Parathyroid adenoma (tissue), 2 donors: ENCODE measurements at regions not wholly inside any gene's neighbourhood (a gene's known extent, or its start where the extent isn't known, plus 50 kb on each side); places are given as distances from the start of the nearest gene placed in this dataset.
"Not testable (repeated sequence)": the region's sequence is repeated elsewhere in the genome, so short reads cannot be mapped to it uniquely, and the experiment has no call there.

ENCODE experiments used
- H2AFZ ChIP-seq: fragments of 300-600 bp; sonication (generic); one replicate; pipeline ENCODE4 v1.7.0; 2017; ENCODE audit warnings: antibody characterized with exemption, mild to moderate bottlenecking
- H3K27ac ChIP-seq: fragments of 300-600 bp; sonication (generic); one replicate; pipeline ENCODE4 v1.7.0; 2017
- H3K27me3 ChIP-seq: fragments of 300-600 bp; sonication (generic); one replicate; pipeline ENCODE4 v1.7.0; 2017; ENCODE audit warnings: low read length; ENCODE audit not compliant: control insufficient read depth, insufficient read depth
- H3K36me3 ChIP-seq: fragments of 300-600 bp; sonication (generic); one replicate; pipeline ENCODE4 v1.7.0; 2017; ENCODE audit warnings: low read length; ENCODE audit not compliant: control insufficient read depth, insufficient read depth
- H3K4me1 ChIP-seq: fragments of 300-600 bp; sonication (generic); one replicate; pipeline ENCODE4 v1.7.0; 2017; ENCODE audit warnings: control low read depth
- H3K4me2 ChIP-seq: fragments of 300-600 bp; sonication (generic); one replicate; pipeline ENCODE4 v1.7.0; 2017; ENCODE audit warnings: low read length
- H3K4me3 ChIP-seq: fragments of 300-600 bp; sonication (generic); one replicate; pipeline ENCODE4 v1.7.0; 2017; ENCODE audit warnings: low read depth, low read length
- H3K79me2 ChIP-seq: fragments of 300-600 bp; sonication (generic); one replicate; pipeline ENCODE4 v1.7.0; 2017; ENCODE audit warnings: control low read depth
- H3K9ac ChIP-seq: fragments of 300-600 bp; sonication (generic); one replicate; pipeline ENCODE4 v1.7.0; 2017; ENCODE audit warnings: mild to moderate bottlenecking
- H3K9me3 ChIP-seq: fragments of 300-600 bp; sonication (generic); one replicate; pipeline ENCODE4 v1.7.0; 2017; ENCODE audit warnings: low read length; ENCODE audit not compliant: control insufficient read depth
- donor health status: primary hyperparathyroidism.

DNA sequence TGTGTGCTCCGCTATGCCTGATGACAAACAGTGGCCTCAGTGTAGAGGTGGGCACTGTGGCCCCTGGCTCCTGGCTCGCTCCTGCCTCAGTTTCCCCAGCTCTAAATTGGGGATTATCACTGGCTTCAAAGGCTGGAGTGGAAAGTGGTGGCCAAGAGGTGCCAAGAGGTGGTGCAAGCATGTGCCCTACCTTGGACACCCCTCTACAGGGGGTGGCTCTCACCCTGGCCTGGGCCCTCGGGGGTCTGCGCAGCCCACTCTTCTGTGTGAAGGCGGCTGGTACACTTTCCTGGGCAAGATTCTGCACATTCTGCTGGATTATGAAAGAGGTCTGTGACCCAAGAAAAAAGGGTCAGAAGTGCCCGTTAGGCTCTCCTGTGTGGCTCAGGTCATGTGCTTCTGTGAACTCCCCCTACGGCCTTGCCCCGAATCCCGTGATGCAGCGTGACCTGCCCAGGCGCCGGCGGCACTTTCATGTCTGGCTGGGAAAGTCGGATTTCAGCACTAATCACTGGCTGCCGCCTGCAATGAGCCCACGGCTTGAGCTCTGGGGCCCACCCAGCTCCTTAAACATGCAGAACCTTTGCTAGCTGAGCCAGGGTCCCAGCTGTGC lies 57.3 kb upstream of the SPN start:
- not testable (repeated sequence) for H3K27ac ChIP-seq, H3K4me3 ChIP-seq, H3K9ac ChIP-seq, H3K4me1 ChIP-seq, H2AFZ ChIP-seq, H3K4me2 ChIP-seq, H3K36me3 ChIP-seq, H3K79me2 ChIP-seq, H3K9me3 ChIP-seq, H3K27me3 ChIP-seq

DNA sequence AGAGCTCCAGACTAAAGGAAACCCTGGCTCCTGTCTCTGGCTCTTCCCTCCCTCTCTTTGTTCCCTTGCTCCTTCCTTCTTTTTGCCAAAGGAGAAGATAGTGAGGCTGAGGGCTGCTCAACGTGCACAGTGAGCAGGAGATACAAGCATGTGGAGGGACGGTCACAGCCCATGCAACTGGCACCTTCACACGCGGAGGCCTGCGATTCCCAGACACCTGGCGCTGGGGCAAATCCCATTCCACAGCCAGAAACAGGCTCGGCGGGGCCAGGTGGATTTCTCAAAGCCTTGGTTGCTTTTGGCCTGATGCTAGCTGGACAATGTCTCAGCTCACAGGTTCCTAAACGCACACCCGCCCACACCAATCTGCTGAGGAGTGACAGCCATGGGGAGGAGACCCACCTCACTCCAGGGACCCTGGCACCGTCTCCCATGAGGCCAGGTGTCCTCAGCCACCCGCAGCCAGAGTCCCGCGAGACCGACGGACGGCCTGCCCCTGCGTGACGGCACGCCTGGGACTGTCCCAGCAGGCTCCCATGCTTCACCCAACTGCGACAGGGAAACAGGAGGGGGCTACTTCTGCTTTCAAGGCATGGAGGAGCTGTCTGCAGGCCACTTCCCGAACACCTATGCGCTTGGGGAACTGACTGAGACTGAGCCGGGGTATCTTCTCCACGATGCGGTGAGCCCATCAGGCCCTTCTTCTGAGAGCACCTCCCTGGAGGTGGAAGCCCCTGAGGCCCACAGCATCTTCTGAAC lies 56.2 kb upstream of the SPN start:
- not testable (repeated sequence) for H3K27ac ChIP-seq, H3K4me2 ChIP-seq, H3K36me3 ChIP-seq, H3K4me3 ChIP-seq, H3K79me2 ChIP-seq, H2AFZ ChIP-seq, H3K9me3 ChIP-seq, H3K9ac ChIP-seq, H3K4me1 ChIP-seq, H3K27me3 ChIP-seq

DNA sequence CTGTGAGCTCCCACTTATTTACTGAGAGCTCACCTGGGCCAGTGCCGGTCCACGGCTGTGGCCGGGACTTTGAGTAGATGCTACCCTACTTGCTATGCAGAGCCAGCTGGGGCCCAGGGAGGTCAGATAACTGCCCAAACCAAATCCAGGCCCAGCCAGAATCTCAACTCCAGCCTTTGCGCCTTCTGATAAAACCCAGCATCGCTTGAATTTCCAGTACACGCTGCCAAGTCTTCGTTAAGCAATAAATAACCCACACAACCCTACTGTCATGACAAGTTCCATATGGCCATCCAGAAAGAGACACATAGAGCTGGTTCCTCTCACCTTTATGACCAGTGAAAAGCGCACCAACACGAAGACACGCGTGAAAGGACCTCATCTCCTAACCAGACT lies 55.6 kb upstream of the SPN start:
- H3K79me2 ChIP-seq, H2AFZ ChIP-seq, H3K4me1 ChIP-seq, H3K27ac ChIP-seq, H3K27me3 ChIP-seq, H3K36me3 ChIP-seq, H3K4me3 ChIP-seq, H3K4me2 ChIP-seq, H3K9me3 ChIP-seq, H3K9ac ChIP-seq: not testable (repeated sequence)

DNA sequence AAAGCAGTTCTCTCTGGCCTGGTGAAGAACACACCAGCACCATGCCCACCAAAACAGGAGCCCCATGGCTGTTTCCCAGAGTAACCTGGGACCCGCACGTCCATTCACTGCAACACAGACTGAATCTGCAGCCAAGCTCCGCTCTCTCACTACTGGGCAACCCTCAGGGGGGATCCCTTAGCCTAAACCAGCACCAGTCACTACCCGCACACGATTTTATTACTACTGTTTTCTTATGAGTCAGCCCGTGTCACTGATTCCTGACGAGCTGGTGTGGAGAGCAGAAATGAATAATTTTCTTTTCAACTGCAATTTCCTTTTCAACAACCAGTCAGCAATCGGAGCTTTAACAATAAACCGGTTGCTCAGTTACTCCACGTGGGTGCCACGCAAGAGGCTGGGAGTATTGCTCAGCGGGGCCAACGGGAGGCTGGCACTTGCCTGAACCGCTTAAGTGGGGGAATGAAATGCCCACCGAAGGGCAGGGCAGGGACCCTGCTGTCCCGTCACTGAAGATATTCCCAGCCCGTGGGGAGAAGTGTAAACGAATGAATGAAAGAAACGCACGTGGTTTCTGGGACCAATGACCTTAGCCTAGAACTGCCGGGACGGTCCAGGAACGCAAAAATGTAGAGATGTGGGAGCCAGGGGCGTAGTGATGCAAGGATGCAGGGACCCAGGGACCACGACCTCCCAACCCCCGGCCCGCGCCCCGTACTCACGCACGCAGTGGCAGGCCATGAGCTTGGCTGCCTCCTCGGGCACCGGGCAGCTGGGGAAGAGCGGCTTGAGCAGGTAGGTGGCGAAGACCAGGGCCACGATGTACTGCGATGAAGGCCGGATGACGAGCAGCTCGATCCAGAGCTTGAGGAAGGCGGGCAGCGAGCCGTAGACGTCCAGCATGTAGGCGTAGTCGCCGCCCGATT lies 50.4 kb upstream of the SPN start:
- not testable (repeated sequence) for H3K27me3 ChIP-seq, H3K36me3 ChIP-seq, H3K27ac ChIP-seq, H3K9ac ChIP-seq, H3K79me2 ChIP-seq, H3K9me3 ChIP-seq, H3K4me1 ChIP-seq
- H2AFZ ChIP-seq: peak overlapping the region; percentile 85
- H3K4me3 ChIP-seq: peak overlapping the region; percentile 46
- peak overlapping the region; percentile 65 for H3K4me2 ChIP-seq
